HepG2 (cell line): ENCODE measurements at regions not wholly inside any gene's neighbourhood (a gene's known extent, or its start where the extent isn't known, plus 50 kb on each side); places are given as distances from the start of the nearest gene placed in this dataset.

Source experiments
- EP300 ChIP-seq, 3 experiments: sonication (generic) in 1 of 3; formaldehyde crosslinking in 1 of 3; IDR thresholded peaks; 2 replicates each; pipeline versions ENCODE4 v1.5.1 to v1.6.1; 2011 to 2020; ENCODE audit warnings: low read depth in 2 of 3, low read length in 2 of 3, borderline replicate concordance in 1 of 3, improper control_type of control experiment in 1 of 3, mild to moderate bottlenecking in 1 of 3, missing genetic modification reagents in 1 of 3, moderate library complexity in 1 of 3
- EZH2 ChIP-seq: conservative IDR thresholded peaks from 2 replicates; pipeline ENCODE4 v1.6.1; 2012; ENCODE audit warnings: mild to moderate bottlenecking, low read depth, low read length, moderate library complexity
- IKZF4 ChIP-seq: sonication (generic); formaldehyde crosslinking; IDR thresholded peaks from 2 replicates; pipeline ENCODE4 v1.5.1; 2020; ENCODE audit warnings: borderline replicate concordance, mild to moderate bottlenecking, low read depth, missing genetic modification reagents; ENCODE audit errors: not compliant biosample characterization
- MYC ChIP-seq: sonication (generic); formaldehyde crosslinking; IDR thresholded peaks from 2 replicates; pipeline ENCODE4 v1.9.0; 2021; ENCODE audit warnings: missing genetic modification reagents, borderline replicate concordance
- PCBP1 ChIP-seq: fragments of 200-400 bp; formaldehyde crosslinking; IDR thresholded peaks from 2 replicates; pipeline ENCODE4 v1.6.1; 2017; ENCODE audit warnings: mild to moderate bottlenecking, low read depth, low read length, borderline replicate concordance
- POLR2AphosphoS5 ChIP-seq: IDR thresholded peaks from 2 replicates; pipeline ENCODE4 v1.6.1; 2012; ENCODE audit warnings: low read depth, low read length
- RARA ChIP-seq: IDR thresholded peaks from 2 replicates; pipeline ENCODE4 v1.6.1; 2016; ENCODE audit warnings: missing genetic modification reagents, missing compliant biosample characterization
- SMAD3 ChIP-seq: sonication (generic); formaldehyde crosslinking; IDR thresholded peaks from 2 replicates; pipeline ENCODE4 v1.4.0; 2020; ENCODE audit warnings: missing genetic modification reagents
- ZNF143 ChIP-seq: sonication (generic); formaldehyde crosslinking; IDR thresholded peaks from 2 replicates; pipeline ENCODE4 v1.4.0; 2020; ENCODE audit warnings: missing genetic modification reagents
- ZNF274 ChIP-seq: sonication (generic); formaldehyde crosslinking; IDR thresholded peaks from 2 replicates; pipeline ENCODE4 v1.5.1; 2020; ENCODE audit warnings: mild to moderate bottlenecking, missing genetic modification reagents
- ZNF326 ChIP-seq: sonication (generic); formaldehyde crosslinking; IDR thresholded peaks from 2 replicates; pipeline ENCODE4 v1.4.0; 2020; ENCODE audit warnings: missing genetic modification reagents, borderline replicate concordance
- ZNF530 ChIP-seq: sonication (generic); formaldehyde crosslinking; IDR thresholded peaks from 2 replicates; pipeline ENCODE4 v1.5.0; 2020; ENCODE audit warnings: low read depth, mild to moderate bottlenecking, missing genetic modification reagents
- ZNF883 ChIP-seq: sonication (generic); formaldehyde crosslinking; IDR thresholded peaks from 2 replicates; pipeline ENCODE4 v1.5.1; 2020; ENCODE audit warnings: mild to moderate bottlenecking, missing genetic modification reagents; ENCODE audit errors: not compliant biosample characterization
- TF ChIP-seq, protein P1 (sequence below): sonication (generic); formaldehyde crosslinking; IDR thresholded peaks from 2 replicates; pipeline ENCODE4 v1.4.0; 2020; ENCODE audit warnings: mild to moderate bottlenecking, missing genetic modification reagents

DNA sequence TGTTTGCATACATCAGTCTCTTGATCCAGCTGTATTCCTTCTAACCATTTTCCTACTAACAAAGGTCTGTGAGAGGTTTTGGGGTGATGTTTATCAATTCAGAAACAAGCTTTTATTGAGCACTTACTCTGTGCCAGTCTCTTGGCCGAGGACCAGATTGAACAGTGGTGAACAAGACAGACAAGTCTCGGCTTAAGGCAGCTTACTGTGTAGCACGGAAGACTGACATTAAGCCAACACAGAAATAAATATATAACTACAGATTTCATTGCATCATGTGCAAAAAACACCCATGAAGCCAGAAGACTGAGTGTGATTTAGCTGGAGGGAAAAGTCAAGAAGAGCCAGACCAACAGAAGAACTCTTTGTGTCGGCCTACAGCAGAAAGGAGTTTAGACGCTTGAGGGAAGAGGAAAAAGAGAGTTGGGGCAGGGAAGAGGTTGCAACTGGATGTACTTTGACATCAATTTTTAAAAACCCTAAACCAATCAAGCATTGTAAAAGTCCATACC is 549.6 kb upstream of the CITED2 start:
- TF ChIP-seq ZNF143 (CRISPR knock-in tag) (no peak), EZH2 (no peak), SMAD3 (CRISPR knock-in tag) (no peak), MYC (no peak), ZNF530 (no peak), PCBP1 (no peak), POLR2AphosphoS5 (no peak), ZNF326 (no peak), ZNF883 (CRISPR knock-in tag) (no peak), EP300 (IDR thresholded peaks at IDR 0.05; ENCODE audit: low read depth in 2 of 2, low read length in 2 of 2) (no peak), EP300 (CRISPR knock-in tag; IDR thresholded peaks at IDR 0.05; ENCODE audit: borderline replicate concordance) (no peak), RARA (CRISPR knock-in tag) (no peak), IKZF4 (CRISPR knock-in tag) (no peak), ZNF274 (CRISPR knock-in tag) (no peak)
- TF ChIP-seq, protein P1, sequence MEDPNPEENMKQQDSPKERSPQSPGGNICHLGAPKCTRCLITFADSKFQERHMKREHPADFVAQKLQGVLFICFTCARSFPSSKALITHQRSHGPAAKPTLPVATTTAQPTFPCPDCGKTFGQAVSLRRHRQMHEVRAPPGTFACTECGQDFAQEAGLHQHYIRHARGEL (CRISPR knock-in tag), result no peak
